IMR-90 (cell line): ENCODE measurements at regions not wholly inside any gene's neighbourhood (a gene's known extent, or its start where the extent isn't known, plus 50 kb on each side); places are given as distances from the start of the nearest gene placed in this dataset.

ENCODE experiments used
- ATAC-seq: fragments of 200-7000 bp; cut with Tn5 transposase; 2 replicates; pipeline ENCODE4 v1.9.1; 2020; ENCODE audit warnings: low read depth, mild to moderate bottlenecking, moderate library complexity
- BruUV-seq: library from RNA; stranded (reverse); fragments of 400-500 nt; replicated peaks from 2 replicates; lab custom pipeline; 2021; lab: Mats Ljungman, UMichigan
- CTCF ChIA-PET: fragments of 300-600 bp; formaldehyde crosslinking; extraction: SDS; loops from one replicate; lab custom pipeline; 2021; ENCODE audit warnings: antibody characterized with exemption; lab: Yijun Ruan, JAX
- POLR2A ChIA-PET: fragments of 300-600 bp; sonication (Branson Sonifier 250); formaldehyde crosslinking; loops from one replicate; lab custom pipeline; 2022; ENCODE audit warnings: antibody characterized with exemption; ENCODE audit not compliant: unreplicated experiment; lab: Charles Lee
- DNase-seq: peaks from one replicate; pipeline ENCODE4 v3.0.0; 2013
- H2AFZ ChIP-seq: replicated peaks from 2 replicates; pipeline ENCODE3; 2013; ENCODE audit warnings: low read length, mild to moderate bottlenecking; ENCODE audit not compliant: poor library complexity
- H2AK5ac ChIP-seq: 2 replicates; pipeline ENCODE4 v1.6.1; 2013; ENCODE audit warnings: low read depth, low read length, inconsistent platforms
- H2AK9ac ChIP-seq: replicated peaks from 2 replicates; pipeline ENCODE3; 2013; ENCODE audit warnings: mild to moderate bottlenecking, low read depth, low read length, moderate library complexity; ENCODE audit not compliant: poor library complexity
- H2BK120ac ChIP-seq: 2 replicates; pipeline ENCODE4 v1.6.1; 2013; ENCODE audit warnings: low read depth, low read length, inconsistent platforms
- H2BK15ac ChIP-seq: 3 replicates; pipeline ENCODE4 v1.6.1; 2013; ENCODE audit warnings: low read depth, low read length, inconsistent platforms
- H2BK20ac ChIP-seq: 2 replicates; pipeline ENCODE4 v1.6.1; 2013; ENCODE audit warnings: low read depth, mild to moderate bottlenecking, inconsistent platforms, low read length, moderate library complexity
- H2BK5ac ChIP-seq: 2 replicates; pipeline ENCODE4 v1.6.1; 2013; ENCODE audit warnings: mild to moderate bottlenecking, low read depth, low read length, inconsistent platforms; ENCODE audit not compliant: poor library complexity, severe bottlenecking
- H3K14ac ChIP-seq: replicated peaks from 2 replicates; pipeline ENCODE4 v1.6.1; 2013; ENCODE audit warnings: low read depth, low read length, inconsistent platforms
- H3K18ac ChIP-seq: 2 replicates; pipeline ENCODE4 v1.6.1; 2013; ENCODE audit warnings: low read depth, low read length, control low read depth
- H3K23ac ChIP-seq: 2 replicates; pipeline ENCODE4 v1.6.1; 2013; ENCODE audit warnings: low read depth, low read length, inconsistent platforms
- H3K27ac ChIP-seq: 2 replicates; pipeline ENCODE4 v1.5.1; 2013; ENCODE audit warnings: mild to moderate bottlenecking, control low read depth, low read length; ENCODE audit not compliant: insufficient read depth
- H3K27me3 ChIP-seq: 2 replicates; pipeline ENCODE4 v1.6.1; 2013; ENCODE audit warnings: low read length; ENCODE audit not compliant: control insufficient read depth, insufficient read depth
- H3K36me3 ChIP-seq: 2 replicates; pipeline ENCODE4 v1.6.1; 2013; ENCODE audit warnings: low read length, mixed read lengths; ENCODE audit not compliant: control insufficient read depth, insufficient read depth
- H3K4ac ChIP-seq: 2 replicates; pipeline ENCODE4 v1.6.1; 2013; ENCODE audit warnings: low read depth, low read length, inconsistent platforms
- H3K4me1 ChIP-seq: 2 replicates; pipeline ENCODE4 v1.6.1; 2013; ENCODE audit warnings: low read length, mixed read lengths; ENCODE audit not compliant: control insufficient read depth, insufficient read depth
- H3K4me2 ChIP-seq: 2 replicates; pipeline ENCODE4 v1.6.1; 2013; ENCODE audit warnings: low read depth, mild to moderate bottlenecking, control low read depth, low read length, moderate library complexity
- H3K4me3 ChIP-seq: 2 replicates; pipeline ENCODE4 v1.5.1; 2013; ENCODE audit warnings: low read depth, mild to moderate bottlenecking, control low read depth, low read length, moderate library complexity; ENCODE audit not compliant: insufficient read depth
- H3K56ac ChIP-seq: 2 replicates; pipeline ENCODE4 v1.6.1; 2013; ENCODE audit warnings: low read length, inconsistent platforms; ENCODE audit not compliant: insufficient read depth; ENCODE audit errors: extremely low read depth
- H3K79me1 ChIP-seq, 2 experiments: 2 replicates each; pipeline ENCODE4 v1.6.1; 2013; ENCODE audit warnings: low read length in 2 of 2, inconsistent platforms in 1 of 2, low read depth in 1 of 2
- H3K9ac ChIP-seq: 2 replicates; pipeline ENCODE4 v1.6.1; 2013; ENCODE audit warnings: low read depth, low read length, control low read depth
- H3K9me1 ChIP-seq: 2 replicates; pipeline ENCODE4 v1.6.1; 2013; ENCODE audit warnings: low read length, inconsistent platforms; ENCODE audit not compliant: insufficient read depth
- H3K9me3 ChIP-seq: 2 replicates; pipeline ENCODE4 v1.6.1; 2013; ENCODE audit warnings: low read length; ENCODE audit not compliant: control insufficient read depth, insufficient read depth
- H4K20me1 ChIP-seq: 2 replicates; pipeline ENCODE4 v1.6.1; 2013; ENCODE audit warnings: low read length, inconsistent platforms; ENCODE audit not compliant: insufficient read depth
- H4K5ac ChIP-seq: 2 replicates; pipeline ENCODE4 v1.6.1; 2013; ENCODE audit warnings: mild to moderate bottlenecking, low read depth, low read length, control low read depth
- H4K8ac ChIP-seq, 2 experiments: 2 replicates each; pipeline ENCODE4 v1.6.1; 2013; ENCODE audit warnings: low read depth in 2 of 2, low read length in 2 of 2, control low read depth in 1 of 2, inconsistent platforms in 1 of 2
- H4K91ac ChIP-seq: 2 replicates; pipeline ENCODE4 v1.6.1; 2013; ENCODE audit warnings: low read depth, low read length, inconsistent platforms; ENCODE audit not compliant: insufficient read depth
- CEBPB ChIP-seq: IDR thresholded peaks from 2 replicates; pipeline ENCODE4 v1.6.1; 2012; ENCODE audit warnings: low read depth, low read length, improper control_type of control experiment
- MAFK ChIP-seq: IDR thresholded peaks from 2 replicates; pipeline ENCODE4 v1.6.1; 2012; ENCODE audit warnings: low read depth, low read length, improper control_type of control experiment
- MAZ ChIP-seq: IDR thresholded peaks from 2 replicates; pipeline ENCODE4 v1.6.1; 2012; ENCODE audit warnings: low read depth, mild to moderate bottlenecking, low read length, improper control_type of control experiment, moderate library complexity, borderline replicate concordance
- MXI1 ChIP-seq: IDR thresholded peaks from 2 replicates; pipeline ENCODE4 v1.6.1; 2012; ENCODE audit warnings: low read depth, mild to moderate bottlenecking, low read length, moderate library complexity, borderline replicate concordance
- RAD21 ChIP-seq: IDR thresholded peaks from 2 replicates; pipeline ENCODE4 v1.6.1; 2012; ENCODE audit warnings: low read length, improper control_type of control experiment
- RFX5 ChIP-seq: IDR thresholded peaks from 2 replicates; pipeline ENCODE4 v1.8.0; 2012; ENCODE audit warnings: low read depth, mild to moderate bottlenecking, low read length, moderate library complexity
- WGBS, 2 experiments: methylation state at CpG; one replicate each; pipeline versions ENCODE4 v1.1.5 to v1.1.7; 2013; ENCODE audit warnings: missing lambda C conversion rate in 2 of 2; ENCODE audit not compliant: insufficient read length in 1 of 2; ENCODE audit errors: extremely low coverage in 2 of 2; 5-methylcytosine and 5-hydroxymethylcytosine counted together
- dilution Hi-C: fragments of 300-500 bp; cut with HindIII; formaldehyde crosslinking; loops from one replicate; pipeline ENCODE4 v1.14.3; 2018; ENCODE audit warnings: low sequenced_read_pairs; ENCODE audit not compliant: unreplicated experiment
- in situ Hi-C: fragments of 300-500 bp; cut with MboI; formaldehyde crosslinking; loops from 3 replicates; pipeline ENCODE4 v1.14.3; 2019; ENCODE audit warnings: low sequenced_read_pairs, inconsistent platforms, mixed read lengths
- intact Hi-C: fragments of 100-400 bp; cut with micrococcal nuclease; formaldehyde crosslinking; loops from 2 replicates; pipeline ENCODE4 v1.10.0; 2022

DNA sequence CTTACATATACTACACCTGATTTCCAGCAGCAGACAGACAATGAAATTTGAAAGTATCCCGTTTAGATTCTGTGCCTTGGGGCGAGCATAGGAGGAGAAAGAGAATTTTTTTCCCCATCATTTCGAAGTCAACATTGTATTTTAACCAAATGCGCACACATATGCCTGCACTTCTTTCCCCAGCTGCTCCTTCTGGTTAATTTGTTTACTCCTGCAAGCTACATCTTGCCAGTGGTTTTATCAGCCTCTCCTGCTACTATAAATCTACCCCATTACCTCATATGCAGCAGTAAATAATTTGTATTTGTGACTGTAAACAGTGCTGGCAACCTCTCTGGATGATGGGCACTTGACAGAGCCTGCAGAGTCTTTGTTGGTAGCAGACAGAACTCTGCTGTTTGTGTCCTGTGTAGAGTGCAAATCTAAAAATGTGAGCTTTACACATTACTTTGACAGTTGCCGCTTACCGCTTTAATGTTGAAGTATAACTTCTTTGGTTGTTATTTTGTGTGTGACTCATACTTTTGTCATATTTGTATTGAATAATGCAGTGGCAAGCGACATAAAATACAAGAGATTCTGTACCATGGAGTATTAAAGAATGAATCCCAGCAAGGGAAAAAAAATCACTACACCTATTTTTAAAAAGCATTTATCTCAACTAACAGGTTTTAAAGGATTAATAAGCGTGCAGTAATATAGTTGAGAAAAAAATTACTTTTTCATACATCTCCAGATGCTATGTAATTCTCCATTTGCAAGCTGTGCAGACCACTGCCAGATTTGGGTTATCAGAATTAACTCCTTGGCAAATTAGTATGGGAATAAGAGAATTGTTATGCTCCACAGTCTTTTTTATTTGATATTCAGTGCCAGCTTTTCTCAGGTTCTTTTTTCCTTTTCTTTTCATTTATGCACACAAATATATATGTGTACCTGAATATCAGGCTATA is 536.8 kb downstream of the XIRP2 start:
- POLR2A ChIA-PET: no interaction called here
- H3K4me1 ChIP-seq: no peaks in the 10 kb centered on the region
- H4K20me1 ChIP-seq: no peaks in the 10 kb centered on the region
- intact Hi-C loops (no loop called here), dilution Hi-C loops (no loop called here), in situ Hi-C loops (no loop called here)
- TF ChIP-seq CEBPB (no peak), MXI1 (no peak), RAD21 (no peak), MAFK (no peak), MAZ (no peak), RFX5 (no peak)
- H3K79me1 ChIP-seq: no peaks in the 10 kb centered on the region
- no peak overlapping the region for H4K8ac ChIP-seq
- H3K18ac ChIP-seq: no peak overlapping the region
- no peak overlapping the region for H3K23ac ChIP-seq
- H3K9ac ChIP-seq: no peak overlapping the region
- no peak overlapping the region for H2AK5ac ChIP-seq
- H3K4me2 ChIP-seq: no peak overlapping the region
- no peak overlapping the region for H2BK15ac ChIP-seq
- H3K9me3 ChIP-seq: no peaks in the 10 kb centered on the region
- no peak overlapping the region for H3K27ac ChIP-seq
- no peak overlapping the region for H3K4ac ChIP-seq
- no CpG with 5 or more reads among the region's 8 CpGs for WGBS, 2 experiments
- no peak overlapping the region for H4K5ac ChIP-seq
- H3K14ac ChIP-seq: no peak overlapping the region
- no peak for ATAC-seq
- no peak overlapping the region for H4K91ac ChIP-seq
- H2AFZ ChIP-seq: no peak overlapping the region
- no peaks in the 10 kb centered on the region for H3K27me3 ChIP-seq
- no peak overlapping the region for H3K56ac ChIP-seq
- no peak overlapping the region for H3K4me3 ChIP-seq
- no peak overlapping the region for H2BK20ac ChIP-seq
- no peak for DNase-seq
- CTCF ChIA-PET: no interaction called here
- no peaks in the 10 kb centered on the region for H3K9me1 ChIP-seq
- BruUV-seq: no TSS peak
- no peak overlapping the region for H2AK9ac ChIP-seq
- no peak overlapping the region for H2BK120ac ChIP-seq
- H3K36me3 ChIP-seq: no peaks in the 10 kb centered on the region
- no peak overlapping the region for H2BK5ac ChIP-seq
